HepG2 (cell line): ENCODE measurements at regions not wholly inside any gene's neighbourhood (a gene's known extent, or its start where the extent isn't known, plus 50 kb on each side); places are given as distances from the start of the nearest gene placed in this dataset.

Source experiments
- ATAC-seq: fragments of 200-7000 bp; cut with Tn5 transposase; 3 replicates; pipeline ENCODE4 v1.9.1; 2020; ENCODE audit warnings: mild to moderate bottlenecking, moderate library complexity
- BruUV-seq: library from RNA; stranded (reverse); fragments of 400-500 nt; replicated peaks from 2 replicates; lab custom pipeline; 2021; lab: Mats Ljungman, UMichigan
- CTCF ChIA-PET: fragments of 300-600 bp; formaldehyde crosslinking; extraction: SDS; loops from one replicate; lab custom pipeline; 2021; ENCODE audit warnings: low total read pairs, inconsistent platforms, low intra/inter-chr PET ratio; lab: Yijun Ruan, JAX
- POLR2A ChIA-PET: fragments of 350-600 bp; sonication (Branson Sonifier 250); formaldehyde crosslinking; loops from one replicate; lab custom pipeline; 2020; ENCODE audit warnings: antibody characterized with exemption, inconsistent platforms; lab: Yijun Ruan, JAX
- DNase-seq: peaks from one replicate; pipeline ENCODE4 v3.0.0-alpha.2; 2015; ENCODE audit warnings: low spot score
- FAIRE-seq: peaks from 3 replicates; lab custom pipeline; 2011; peaks lifted over from hg19 to GRCh38; lab: Jason Lieb, UNC
- H2AFZ ChIP-seq: one replicate; pipeline ENCODE4 v1.6.1; 2011; ENCODE audit warnings: low read length, inconsistent platforms
- H3K27ac ChIP-seq: fragments of 300-600 bp; 3 replicates; pipeline ENCODE4 v1.8.0; 2011; ENCODE audit warnings: mixed run types, mild to moderate bottlenecking, mixed read lengths, low read length, inconsistent platforms; ENCODE audit not compliant: insufficient read depth; ENCODE audit errors: extremely low read length
- H3K27me3 ChIP-seq, 2 experiments: fragments of 200-600 bp in 1 of 2; 2 replicates in 1 of 2; 3 replicates in 1 of 2; pipeline versions ENCODE4 v1.6.0 to v1.8.0; 2011; ENCODE audit warnings: low read length in 2 of 2, mild to moderate bottlenecking in 2 of 2, moderate library complexity in 2 of 2, inconsistent platforms in 1 of 2; ENCODE audit not compliant: insufficient read depth in 2 of 2, control insufficient read depth in 1 of 2
- H3K36me3 ChIP-seq, 2 experiments: fragments of 200-600 bp in 1 of 2; replicated peaks in 1 of 2; 2 replicates in 1 of 2; 3 replicates in 1 of 2; pipeline versions ENCODE4 v1.5.1 to v1.8.0; 2011; ENCODE audit warnings: low read length in 2 of 2, inconsistent platforms in 1 of 2; ENCODE audit not compliant: insufficient read depth in 2 of 2, control insufficient read depth in 1 of 2
- H3K4me1 ChIP-seq: 2 replicates; pipeline ENCODE4 v1.5.1; 2012; ENCODE audit warnings: low read length, inconsistent platforms; ENCODE audit not compliant: insufficient read depth
- H3K4me2 ChIP-seq: 2 replicates; pipeline ENCODE4 v1.6.0; 2011; ENCODE audit warnings: low read depth, low read length, inconsistent platforms
- H3K4me3 ChIP-seq, 3 experiments: fragments of 200-600 bp in 1 of 3; sonication (generic), shearing (Covaris generic) in 1 of 3; replicated peaks in 1 of 3; 2 replicates each; pipeline ENCODE4 v1.5.1; 2011 to 2016; ENCODE audit warnings: low read length in 3 of 3, inconsistent platforms in 2 of 3, low read depth in 2 of 3, mild to moderate bottlenecking in 2 of 3, control low read depth in 1 of 3, mixed read lengths in 1 of 3; ENCODE audit not compliant: insufficient read depth in 1 of 3
- H3K79me2 ChIP-seq: one replicate; pipeline ENCODE4 v1.6.1; 2011; ENCODE audit warnings: low read length, inconsistent platforms; ENCODE audit not compliant: insufficient read depth
- H3K9ac ChIP-seq: 2 replicates; pipeline ENCODE4 v1.6.0; 2011; ENCODE audit warnings: mild to moderate bottlenecking, low read depth, low read length, inconsistent platforms; ENCODE audit not compliant: insufficient read depth
- H3K9me3 ChIP-seq: 2 replicates; pipeline ENCODE4 v1.5.1; 2012; ENCODE audit warnings: mild to moderate bottlenecking, low read length
- H4K20me1 ChIP-seq: 2 replicates; pipeline ENCODE4 v1.6.0; 2011; ENCODE audit warnings: inconsistent platforms, mild to moderate bottlenecking, low read length, moderate library complexity; ENCODE audit not compliant: insufficient read depth
- BORCS8-MEF2B ChIP-seq: sonication (generic); formaldehyde crosslinking; IDR thresholded peaks from 2 replicates; pipeline ENCODE4 v1.8.0; 2022; ENCODE audit warnings: mild to moderate bottlenecking, missing genetic modification reagents
- MTF2 ChIP-seq: sonication (generic); formaldehyde crosslinking; IDR thresholded peaks from 2 replicates; pipeline ENCODE4 v1.5.0; 2020; ENCODE audit warnings: missing genetic modification reagents, borderline replicate concordance
- RBM22 ChIP-seq: fragments of 200-400 bp; formaldehyde crosslinking; optimal IDR thresholded peaks from 2 replicates; pipeline ENCODE3; 2017; ENCODE audit warnings: mild to moderate bottlenecking, low read length, moderate library complexity
- RERE ChIP-seq: IDR thresholded peaks from 2 replicates; pipeline ENCODE4 v1.6.1; 2016; ENCODE audit warnings: low read depth, missing genetic modification reagents, missing compliant biosample characterization
- SMC3 ChIP-seq: IDR thresholded peaks from 2 replicates; pipeline ENCODE4 v1.6.1; 2011; ENCODE audit warnings: low read length, improper control_type of control experiment
- TCF7 ChIP-seq: sonication (generic); IDR thresholded peaks from 2 replicates; pipeline ENCODE4 v1.6.1; 2016; ENCODE audit warnings: antibody characterized with exemption, low read depth
- THAP11 ChIP-seq: IDR thresholded peaks from 2 replicates; pipeline ENCODE4 v1.6.1; 2016; ENCODE audit warnings: missing biosample characterization, missing genetic modification reagents
- ZNF691 ChIP-seq: sonication (generic); formaldehyde crosslinking; IDR thresholded peaks from 2 replicates; pipeline ENCODE4 v1.4.0; 2020; ENCODE audit warnings: missing genetic modification reagents, low read depth, mild to moderate bottlenecking, borderline replicate concordance
- in situ Hi-C: cut with HindIII; loops from 2 replicates; pipeline ENCODE4 v1.10.0; 2017; ENCODE audit warnings: low pct_unique_long_range_greater_than_20kb; ENCODE audit not compliant: extremely low pct_ligation_motif_present
- intact Hi-C: fragments of 100-400 bp; cut with micrococcal nuclease; formaldehyde crosslinking; loops from one replicate; pipeline ENCODE4 v1.10.0; 2022; ENCODE audit not compliant: unreplicated experiment
- TF ChIP-seq, protein P1 (sequence below): IDR thresholded peaks from 2 replicates; pipeline ENCODE4 v1.6.1; 2016
- TF ChIP-seq, protein P2 (sequence below): sonication (generic); formaldehyde crosslinking; IDR thresholded peaks from 2 replicates; pipeline ENCODE4 v1.8.0; 2022; ENCODE audit warnings: mild to moderate bottlenecking, missing genetic modification reagents, moderate library complexity
- TF ChIP-seq, protein P3 (sequence below): sonication (generic); formaldehyde crosslinking; IDR thresholded peaks from 2 replicates; pipeline ENCODE4 v1.5.1; 2020; ENCODE audit warnings: mild to moderate bottlenecking, missing genetic modification reagents, borderline replicate concordance

GRCh38 chr3:24591191-24591590 is 96.5 kb upstream of the THRB start:
- Histone ChIP-seq H3K9me3 (no peaks in the 10 kb centered on the region), H3K9ac (no peak overlapping the region), H3K4me2 (no peak overlapping the region), H3K27ac (no peak overlapping the region), H3K79me2 (no peaks in the 10 kb centered on the region), H4K20me1 (no peaks in the 10 kb centered on the region), H3K27me3 (no peaks in the 10 kb centered on the region), H3K4me1 (peaks cover 5% of the 10 kb centered on the region; the same call in 1 of the 2 replicates), H2AFZ (no peak overlapping the region), H3K4me3 (no peak overlapping the region), H3K36me3 (no peaks in the 10 kb centered on the region)
- TF ChIP-seq BORCS8-MEF2B (CRISPR knock-in tag) = no peak
- TF ChIP-seq ZNF691 (CRISPR knock-in tag) = no peak
- TF ChIP-seq THAP11 (CRISPR knock-in tag) = no peak
- TF ChIP-seq RERE (CRISPR knock-in tag) = no peak
- TF ChIP-seq, protein P1, sequence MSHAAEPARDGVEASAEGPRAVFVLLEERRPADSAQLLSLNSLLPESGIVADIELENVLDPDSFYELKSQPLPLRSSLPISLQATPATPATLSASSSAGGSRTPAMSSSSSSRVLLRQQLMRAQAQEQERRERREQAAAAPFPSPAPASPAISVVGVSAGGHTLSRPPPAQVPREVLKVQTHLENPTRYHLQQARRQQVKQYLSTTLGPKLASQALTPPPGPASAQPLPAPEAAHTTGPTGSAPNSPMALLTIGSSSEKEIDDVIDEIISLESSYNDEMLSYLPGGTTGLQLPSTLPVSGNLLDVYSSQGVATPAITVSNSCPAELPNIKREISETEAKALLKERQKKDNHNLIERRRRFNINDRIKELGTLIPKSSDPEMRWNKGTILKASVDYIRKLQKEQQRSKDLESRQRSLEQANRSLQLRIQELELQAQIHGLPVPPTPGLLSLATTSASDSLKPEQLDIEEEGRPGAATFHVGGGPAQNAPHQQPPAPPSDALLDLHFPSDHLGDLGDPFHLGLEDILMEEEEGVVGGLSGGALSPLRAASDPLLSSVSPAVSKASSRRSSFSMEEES = no peak
- TF ChIP-seq TCF7 = no peak
- no peak for TF ChIP-seq MTF2 (CRISPR knock-in tag)
- TF ChIP-seq, protein P2, sequence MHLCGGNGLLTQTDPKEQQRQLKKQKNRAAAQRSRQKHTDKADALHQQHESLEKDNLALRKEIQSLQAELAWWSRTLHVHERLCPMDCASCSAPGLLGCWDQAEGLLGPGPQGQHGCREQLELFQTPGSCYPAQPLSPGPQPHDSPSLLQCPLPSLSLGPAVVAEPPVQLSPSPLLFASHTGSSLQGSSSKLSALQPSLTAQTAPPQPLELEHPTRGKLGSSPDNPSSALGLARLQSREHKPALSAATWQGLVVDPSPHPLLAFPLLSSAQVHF (CRISPR knock-in tag) = no peak
- TF ChIP-seq, protein P3, sequence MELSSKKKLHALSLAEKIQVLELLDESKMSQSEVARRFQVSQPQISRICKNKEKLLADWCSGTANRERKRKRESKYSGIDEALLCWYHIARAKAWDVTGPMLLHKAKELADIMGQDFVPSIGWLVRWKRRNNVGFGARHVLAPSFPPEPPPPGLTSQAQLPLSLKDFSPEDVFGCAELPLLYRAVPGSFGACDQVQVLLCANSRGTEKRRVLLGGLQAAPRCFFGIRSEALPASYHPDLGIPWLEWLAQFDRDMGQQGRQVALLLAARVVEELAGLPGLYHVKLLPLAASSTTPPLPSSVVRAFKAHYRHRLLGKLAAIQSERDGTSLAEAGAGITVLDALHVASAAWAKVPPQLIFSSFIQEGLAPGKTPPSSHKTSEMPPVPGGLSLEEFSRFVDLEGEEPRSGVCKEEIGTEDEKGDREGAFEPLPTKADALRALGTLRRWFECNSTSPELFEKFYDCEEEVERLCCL (CRISPR knock-in tag) = no peak
- TF ChIP-seq SMC3 = no peak
- TF ChIP-seq RBM22 = no peak
- no peak for ATAC-seq
- BruUV-seq = no TSS peak
- POLR2A ChIA-PET = no interaction called here
- FAIRE-seq = no peak
- DNase-seq = no peak
- CTCF ChIA-PET = no interaction called here
- intact Hi-C loops = no loop called here
- in situ Hi-C loops = no loop called here
